ENCODE measurements at regions not wholly inside any gene's neighbourhood (a gene's known extent, or its start where the extent isn't known, plus 50 kb on each side); places are given as distances from the start of the nearest gene placed in this dataset.

- Histone ChIP-seq H2BK15ac (ENCODE audit: low read length) (no peak overlapping the region), H3K56ac (replicated peaks; ENCODE audit: insufficient read length, low read depth, low read length) (no peak overlapping the region), H3K79me1 (ENCODE audit: low read depth, low read length) (no peaks in the 10 kb centered on the region), H3K9ac (replicated peaks in 1 of 4; ENCODE audit: extremely low read depth in 1 of 4, low read depth in 3 of 4, low read length in 3 of 4) (no peak overlapping the region), H3K27ac (ENCODE audit: low read depth, low read length) (no peak overlapping the region), H3K27me3 (replicated peaks in 1 of 4; ENCODE audit: control insufficient read depth in 3 of 4, extremely low read depth in 1 of 4, insufficient read depth in 3 of 4, low read length in 3 of 4) (no peaks in the 10 kb centered on the region), H4K8ac (ENCODE audit: extremely low read depth, insufficient read depth, low read length) (no peak overlapping the region), H2BK120ac (replicated peaks; ENCODE audit: low read depth, low read length) (no peak overlapping the region), H2BK20ac (ENCODE audit: low read length) (no peak overlapping the region), H3K14ac (ENCODE audit: insufficient read length) (no peak overlapping the region), H3K18ac (ENCODE audit: extremely low read depth, low read length) (no peak overlapping the region), H3K4ac (replicated peaks; ENCODE audit: insufficient read length, low read depth, low read length) (no peak overlapping the region), H2BK5ac (ENCODE audit: low read depth, low read length) (no peak overlapping the region), H2AK5ac (ENCODE audit: low read depth, low read length) (no peak overlapping the region), H3K36me3 (ENCODE audit: control insufficient read depth in 2 of 4, insufficient read depth in 4 of 4, low read length in 3 of 4) (no peaks in the 10 kb centered on the region), H3K23ac (ENCODE audit: insufficient read length) (no peak overlapping the region), H4K5ac (ENCODE audit: insufficient read length, low read depth, low read length) (no peak overlapping the region), H4K20me1 (replicated peaks in 1 of 2; ENCODE audit: control insufficient read depth in 1 of 2, insufficient read depth in 2 of 2, low read length in 2 of 2) (no peaks in the 10 kb centered on the region), H3K79me2 (ENCODE audit: control insufficient read depth in 1 of 2, insufficient read depth in 2 of 2, low read length in 2 of 2) (no peaks in the 10 kb centered on the region), H3K9me3 (ENCODE audit: insufficient read depth in 2 of 2, low read depth in 1 of 2, low read length in 1 of 2) (no peaks in the 10 kb centered on the region), H4K91ac (replicated peaks; ENCODE audit: insufficient read length, low read length) (no peak overlapping the region), H2AFZ (ENCODE audit: low read length) (no peak overlapping the region), H3K23me2 (ENCODE audit: low read depth, low read length) (no peaks in the 10 kb centered on the region), H2BK12ac (ENCODE audit: low read depth, low read length) (no peak overlapping the region), H3K4me1 (replicated peaks in 1 of 4; ENCODE audit: control insufficient read depth in 3 of 4, insufficient read depth in 4 of 4, low read length in 3 of 4) (no peaks in the 10 kb centered on the region), H3K4me3 (ENCODE audit: extremely low read depth in 1 of 4, insufficient read depth in 2 of 4, low read depth in 3 of 4, low read length in 4 of 4) (no peak overlapping the region), H3K4me2 (ENCODE audit: insufficient read depth in 1 of 2, low read depth in 2 of 2, low read length in 2 of 2) (no peak overlapping the region)
- no peak for DNase-seq (ENCODE audit: low read depth in 1 of 2, low spot score in 2 of 2)
- 73% methylated on average over 3 of the region's 3 CpGs; no CpG with 5 or more reads in 1 of the 2 experiments for WGBS, 2 experiments (ENCODE audit: extremely low coverage in 1 of 2, insufficient coverage in 1 of 2, insufficient read length in 1 of 2, insufficient replicate concordance in 2 of 2, low coverage in 1 of 2, low lambda C conversion rate in 2 of 2, missing lambda C conversion rate in 1 of 2)
- ChIA-PET CTCF (ENCODE audit: partially characterized antibody) (interaction anchor here (1.2 kb wide), 1 partner anchor 23 kb away, joined by 3 read pairs; no protein-coding TSS in a partner anchor), POLR2A (ENCODE audit: partially characterized antibody) (no interaction called here)
- no peak for FAIRE-seq
- TF ChIP-seq E2F6 (IDR thresholded peaks at IDR 0.05): no peak
- TF ChIP-seq CHD1 (IDR thresholded peaks at IDR 0.05; ENCODE audit: low read depth, low read length): no peak
- no peak for TF ChIP-seq BRCA1 (IDR thresholded peaks at IDR 0.05; ENCODE audit: low read depth, low read length)
- no peak for TF ChIP-seq EZH2 (IDR thresholded peaks at IDR 0.05; ENCODE audit: low read depth, low read length, severe bottlenecking)
- no peak for TF ChIP-seq HDAC6 (IDR thresholded peaks at IDR 0.05; ENCODE audit: low read depth, low read length)
- no peak for TF ChIP-seq SIN3A (conservative IDR thresholded peaks at IDR 0.05 in 1 of 2, IDR thresholded peaks at IDR 0.05 in 1 of 2; ENCODE audit: low read depth in 1 of 2, low read length in 2 of 2)
- TF ChIP-seq KDM5A (IDR thresholded peaks at IDR 0.05; ENCODE audit: low read length): no peak
- no peak for TF ChIP-seq GTF2F1 (IDR thresholded peaks at IDR 0.05; ENCODE audit: borderline replicate concordance, low read depth, low read length)
- no peak for TF ChIP-seq TBP (IDR thresholded peaks at IDR 0.05; ENCODE audit: low read depth, low read length)
- TF ChIP-seq BACH1 (IDR thresholded peaks at IDR 0.05; ENCODE audit: low read length): no peak
- no peak for TF ChIP-seq KDM4A (IDR thresholded peaks at IDR 0.05; ENCODE audit: low read depth, low read length, severe bottlenecking)
- TF ChIP-seq PHF8 (conservative IDR thresholded peaks at IDR 0.05; ENCODE audit: low read depth, low read length): no peak
- no peak for TF ChIP-seq CHD2 (IDR thresholded peaks at IDR 0.05; ENCODE audit: low read length)
- TF ChIP-seq YY1 (IDR thresholded peaks at IDR 0.05; ENCODE audit: low read depth, low read length): no peak
Observed at GRCh38 chr15:46059921-46060594, 425.2 kb downstream of the SQOR start.

Data from H1 (cell line).